ELF-1 (cell line): ENCODE measurements at regions not wholly inside any gene's neighbourhood (a gene's known extent, or its start where the extent isn't known, plus 50 kb on each side); places are given as distances from the start of the nearest gene placed in this dataset.
"Not testable (repeated sequence)": the region's sequence is repeated elsewhere in the genome, so short reads cannot be mapped to it uniquely, and the experiment has no call there.

ENCODE experiments used
- DNase-seq: peaks from one replicate; pipeline ENCODE4 v3.0.0-alpha.2; 2016; ENCODE audit warnings: low read depth, low spot score

- no peak for DNase-seq
Measured at GRCh38 chr4:126513596-126513995, 1119.2 kb upstream of the INTU start.

- DNase-seq, result no peak
Measured at GRCh38 chr4:126520731-126521130, 1112.0 kb upstream of the INTU start.

GRCh38 chr4:126525400-126525799 lies 1107.4 kb upstream of the INTU start:
- not testable (repeated sequence) for DNase-seq

- DNase-seq, result no peak
Measured at GRCh38 chr4:126526335-126526734, 1106.4 kb upstream of the INTU start.

- DNase-seq, result no peak
Measured at GRCh38 chr4:126529997-126530396, 1102.8 kb upstream of the INTU start.

- DNase-seq, result no peak
Measured at GRCh38 chr4:126530996-126531585, 1101.7 kb upstream of the INTU start.

- DNase-seq, result no peak
Measured at GRCh38 chr4:126532527-126532926, 1100.2 kb upstream of the INTU start.

GRCh38 chr4:126533146-126533805 lies 1099.5 kb upstream of the INTU start:
- DNase-seq, result no peak

- no peak for DNase-seq
Measured at GRCh38 chr4:126539771-126540170, 1093.0 kb upstream of the INTU start.

- DNase-seq, result no peak
Measured at GRCh38 chr4:126541820-126542219, 1090.9 kb upstream of the INTU start.

GRCh38 chr4:126544276-126544675 lies 1088.5 kb upstream of the INTU start:
- DNase-seq, result no peak

- not testable (repeated sequence) for DNase-seq
Measured at GRCh38 chr4:126546197-126546596, 1086.6 kb upstream of the INTU start.

GRCh38 chr4:126547352-126547751 lies 1085.4 kb upstream of the INTU start:
- DNase-seq, result no peak

- DNase-seq, result no peak
Measured at GRCh38 chr4:126548890-126549289, 1083.9 kb upstream of the INTU start.

- DNase-seq, result no peak
Measured at GRCh38 chr4:126552321-126552720, 1080.4 kb upstream of the INTU start.

- DNase-seq, result no peak
Measured at GRCh38 chr4:126553248-126553647, 1079.5 kb upstream of the INTU start.

- DNase-seq, result no peak
Measured at GRCh38 chr4:126558596-126558995, 1074.2 kb upstream of the INTU start.

- DNase-seq, result no peak
Measured at GRCh38 chr4:126559961-126560360, 1072.8 kb upstream of the INTU start.

- DNase-seq, result no peak
Measured at GRCh38 chr4:126560794-126561193, 1072.0 kb upstream of the INTU start.

- no peak for DNase-seq
Measured at GRCh38 chr4:126563389-126563788, 1069.4 kb upstream of the INTU start.

GRCh38 chr4:126564283-126564854 lies 1068.4 kb upstream of the INTU start:
- no peak for DNase-seq

GRCh38 chr4:126568652-126569570 lies 1063.8 kb upstream of the INTU start:
- no peak for DNase-seq
